ENCODE measurements at regions not wholly inside any gene's neighbourhood (a gene's known extent, or its start where the extent isn't known, plus 50 kb on each side); places are given as distances from the start of the nearest gene placed in this dataset.

- TF ChIP-seq CTCF (IDR thresholded peaks at IDR 0.05; ENCODE audit: extremely low read depth in 1 of 2, insufficient read depth in 1 of 2, low read depth in 1 of 2, low read length in 2 of 2), result no peak
- TF ChIP-seq POLR2AphosphoS5 (IDR thresholded peaks at IDR 0.05; ENCODE audit: insufficient read depth, low read depth, low read length), result no peak
- no peak for TF ChIP-seq MAX (IDR thresholded peaks at IDR 0.05; ENCODE audit: insufficient read depth, insufficient read length)
- TF ChIP-seq POLR2A (IDR thresholded peaks at IDR 0.05; ENCODE audit: low read depth, low read length), result no peak
- TF ChIP-seq JUN (IDR thresholded peaks at IDR 0.05; ENCODE audit: borderline replicate concordance, insufficient read depth, insufficient read length, low read depth), result no peak
Measured at GRCh38 chr4:119765951-119766350, 137.3 kb upstream of the PDE5A start.
